ENCODE measurements at regions not wholly inside any gene's neighbourhood (a gene's known extent, or its start where the extent isn't known, plus 50 kb on each side); places are given as distances from the start of the nearest gene placed in this dataset.

GRCh38 chr10:27600930-27601329 lies 96.8 kb downstream of the RAB18 start:
- no peak for TF ChIP-seq ZSCAN9 (CRISPR knock-in tag; IDR thresholded peaks at IDR 0.05; ENCODE audit: borderline replicate concordance)
- TF ChIP-seq, protein P1, sequence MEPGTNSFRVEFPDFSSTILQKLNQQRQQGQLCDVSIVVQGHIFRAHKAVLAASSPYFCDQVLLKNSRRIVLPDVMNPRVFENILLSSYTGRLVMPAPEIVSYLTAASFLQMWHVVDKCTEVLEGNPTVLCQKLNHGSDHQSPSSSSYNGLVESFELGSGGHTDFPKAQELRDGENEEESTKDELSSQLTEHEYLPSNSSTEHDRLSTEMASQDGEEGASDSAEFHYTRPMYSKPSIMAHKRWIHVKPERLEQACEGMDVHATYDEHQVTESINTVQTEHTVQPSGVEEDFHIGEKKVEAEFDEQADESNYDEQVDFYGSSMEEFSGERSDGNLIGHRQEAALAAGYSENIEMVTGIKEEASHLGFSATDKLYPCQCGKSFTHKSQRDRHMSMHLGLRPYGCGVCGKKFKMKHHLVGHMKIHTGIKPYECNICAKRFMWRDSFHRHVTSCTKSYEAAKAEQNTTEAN (CRISPR knock-in tag; conservative IDR thresholded peaks at IDR 0.05): no peak
- no peak for TF ChIP-seq MTERF4 (CRISPR knock-in tag; IDR thresholded peaks at IDR 0.05)
- TF ChIP-seq ESRRA (CRISPR knock-in tag; IDR thresholded peaks at IDR 0.05; ENCODE audit: low read depth): no peak
- TF ChIP-seq MYC (CRISPR knock-in tag; IDR thresholded peaks at IDR 0.05; ENCODE audit: borderline replicate concordance): no peak
- TF ChIP-seq POLR2A (IDR thresholded peaks at IDR 0.05; ENCODE audit: insufficient read depth in 1 of 2, low read depth in 2 of 2, low read length in 2 of 2): no peak
- TF ChIP-seq FOSL1 (CRISPR knock-in tag; IDR thresholded peaks at IDR 0.05; ENCODE audit: borderline replicate concordance): no peak
- no peak for TF ChIP-seq CTCF (CRISPR knock-in tag; IDR thresholded peaks at IDR 0.05)
- TF ChIP-seq MEIS1 (CRISPR knock-in tag; IDR thresholded peaks at IDR 0.05; ENCODE audit: borderline replicate concordance): no peak
- no peak for TF ChIP-seq SRSF9 (IDR thresholded peaks at IDR 0.05; ENCODE audit: borderline replicate concordance, insufficient read depth, low read depth, low read length, poor library complexity, severe bottlenecking)
- no peak for TF ChIP-seq ZNF264 (CRISPR knock-in tag; IDR thresholded peaks at IDR 0.05)

Data from HepG2 (cell line).